GM19023 (cell line): ENCODE measurements at regions not wholly inside any gene's neighbourhood (a gene's known extent, or its start where the extent isn't known, plus 50 kb on each side); places are given as distances from the start of the nearest gene placed in this dataset.
"Not testable (repeated sequence)": the region's sequence is repeated elsewhere in the genome, so short reads cannot be mapped to it uniquely, and the experiment has no call there.

Experiments
- ATAC-seq: cut with Tn5 transposase; IDR thresholded peaks from one replicate; pipeline ENCODE4 v1.9.1; 2021; ENCODE audit warnings: mild to moderate bottlenecking, moderate library complexity; ENCODE audit not compliant: unreplicated experiment

DNA sequence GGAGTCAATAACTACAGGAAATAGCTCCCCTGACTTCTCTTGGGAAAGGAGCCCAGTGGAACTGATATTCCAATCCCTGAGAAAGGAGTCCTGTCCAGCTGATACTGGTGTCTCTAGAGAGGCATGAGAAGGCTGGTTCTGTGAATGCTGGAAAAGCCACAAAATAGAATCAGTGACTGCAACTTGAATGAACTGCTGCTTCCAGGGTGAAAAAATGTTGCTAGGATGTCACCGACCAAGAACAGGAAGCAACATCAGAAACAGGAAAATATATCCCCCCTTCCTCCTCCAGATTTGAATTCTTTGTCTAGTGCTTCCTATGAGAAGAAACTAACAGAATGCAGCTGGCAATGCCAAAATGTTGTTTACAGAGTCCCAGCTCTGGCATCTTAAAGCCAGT lies 269.3 kb upstream of the LYPLAL1 start:
- no peak for ATAC-seq

- ATAC-seq: no peak
Measured at GRCh38 chr1:218916720-218917119, 257.0 kb upstream of the LYPLAL1 start.

GRCh38 chr1:218917656-218918055 lies 256.0 kb upstream of the LYPLAL1 start:
- ATAC-seq: no peak

DNA sequence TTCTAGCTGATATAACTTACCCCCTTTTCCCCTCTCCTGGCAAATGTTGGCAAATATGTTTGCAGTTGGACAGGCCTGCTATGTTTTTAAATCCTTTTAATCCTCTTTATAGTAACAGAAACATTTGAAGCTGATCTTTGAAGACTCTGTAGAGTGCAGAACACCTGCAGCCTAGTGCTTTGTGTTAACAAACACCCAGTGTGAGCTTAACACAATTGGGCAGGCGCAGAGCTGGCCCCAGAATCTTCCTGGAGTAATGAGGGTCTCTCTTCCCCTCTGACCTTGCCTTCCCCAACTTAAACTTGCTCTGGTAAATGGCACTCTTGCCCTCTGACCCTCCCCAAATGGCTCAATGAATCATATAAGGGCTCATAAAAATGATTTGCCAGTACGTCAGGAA lies 247.9 kb upstream of the LYPLAL1 start:
- ATAC-seq: no peak

DNA sequence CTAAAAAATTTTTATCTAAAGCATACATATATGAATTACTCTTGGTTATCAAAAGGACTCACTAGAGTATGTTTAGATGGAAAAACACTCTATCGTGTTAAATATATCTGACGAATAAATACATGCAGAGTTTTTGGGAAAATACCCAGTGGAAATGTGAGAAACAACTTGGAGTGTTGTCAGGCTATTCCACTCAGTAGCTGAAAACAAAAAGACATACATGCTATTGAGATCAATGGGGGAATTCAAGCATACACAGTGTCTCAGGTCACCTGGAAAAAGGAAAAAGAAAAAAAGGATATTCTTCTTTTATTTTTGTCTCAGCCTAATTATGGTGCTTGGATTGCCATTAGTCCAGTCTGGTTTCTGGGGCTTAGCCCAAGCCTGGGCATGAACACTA lies 247.0 kb upstream of the LYPLAL1 start:
- ATAC-seq: no peak

- no peak for ATAC-seq
Measured at GRCh38 chr1:218930000-218930399, 243.7 kb upstream of the LYPLAL1 start.

DNA sequence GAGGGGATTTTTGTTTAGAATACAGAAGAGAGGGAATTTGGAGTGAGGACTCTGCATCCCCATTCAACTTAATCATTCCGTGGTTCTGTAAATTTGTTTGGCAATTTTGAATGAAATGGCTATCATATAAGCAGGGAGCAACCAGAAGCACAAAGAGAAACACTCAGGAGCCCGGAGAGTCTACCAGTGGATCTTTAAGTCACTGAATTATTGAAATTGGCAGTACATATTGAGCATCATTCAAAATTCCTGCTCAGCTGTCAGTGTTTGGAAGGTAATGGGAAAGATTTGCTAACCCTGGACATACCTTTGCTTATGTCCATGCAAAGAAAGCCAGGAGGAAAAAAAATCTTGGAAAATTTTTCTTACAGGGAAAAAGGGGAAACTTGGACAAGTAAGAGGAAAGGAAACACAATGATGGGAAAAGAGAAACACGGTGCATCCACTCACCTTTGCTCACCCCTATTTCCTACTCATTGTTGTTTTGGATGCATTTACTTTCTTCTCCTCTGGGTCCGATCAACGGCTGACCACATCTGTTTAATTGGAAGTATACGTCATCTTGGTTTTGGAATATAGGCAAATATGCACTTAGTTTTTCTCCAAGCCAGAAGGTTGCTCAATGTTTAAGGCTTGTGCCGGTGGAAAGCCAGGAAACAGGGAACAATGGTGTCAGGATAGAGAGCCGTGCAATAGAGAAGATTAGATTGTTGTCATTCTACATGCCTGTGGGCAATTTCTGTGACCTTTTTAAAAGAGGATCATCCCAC lies 243.0 kb upstream of the LYPLAL1 start:
- ATAC-seq: no peak

DNA sequence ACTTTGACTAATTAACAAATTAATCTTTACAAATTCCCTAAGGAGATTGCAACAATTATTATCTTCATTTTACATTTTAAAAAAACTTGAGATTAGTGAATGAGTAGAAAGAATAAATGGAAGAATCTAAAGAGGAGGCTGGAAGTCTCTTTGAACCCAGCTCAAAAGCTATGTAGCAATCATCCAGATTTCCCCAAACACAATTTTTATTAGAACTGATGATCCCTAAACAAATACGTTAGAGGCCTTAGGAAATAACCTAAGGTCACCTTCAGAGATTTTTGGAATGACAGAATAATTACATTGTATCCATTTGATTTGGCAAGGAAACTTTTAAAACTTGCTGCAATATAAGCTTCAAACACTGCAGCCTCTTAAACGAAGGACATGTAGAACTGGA lies 242.4 kb upstream of the LYPLAL1 start:
- no peak for ATAC-seq

GRCh38 chr1:218933513-218933912 lies 240.2 kb upstream of the LYPLAL1 start:
- no peak for ATAC-seq

- ATAC-seq: not testable (repeated sequence)
Measured at GRCh38 chr1:218935408-218935807, 238.3 kb upstream of the LYPLAL1 start.

DNA sequence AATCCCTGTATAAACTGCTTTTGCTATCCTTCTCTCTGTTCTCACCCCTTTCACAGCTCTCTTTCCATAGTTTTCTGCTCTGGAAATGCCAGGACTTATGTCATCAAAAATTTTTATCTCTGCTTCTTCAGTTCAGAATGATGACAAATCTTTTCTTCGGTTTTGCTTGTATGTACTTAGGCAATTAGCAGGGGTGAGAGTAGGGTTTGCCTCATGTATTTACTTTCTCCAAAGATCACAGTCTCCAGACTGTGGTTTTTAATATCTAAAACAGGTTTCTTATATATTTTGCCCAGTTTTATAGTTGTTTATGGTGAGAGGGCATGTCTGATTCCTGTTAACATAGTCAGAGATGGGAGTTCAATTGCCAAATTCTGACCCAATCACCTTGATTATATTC lies 235.4 kb upstream of the LYPLAL1 start:
- ATAC-seq: no peak

DNA sequence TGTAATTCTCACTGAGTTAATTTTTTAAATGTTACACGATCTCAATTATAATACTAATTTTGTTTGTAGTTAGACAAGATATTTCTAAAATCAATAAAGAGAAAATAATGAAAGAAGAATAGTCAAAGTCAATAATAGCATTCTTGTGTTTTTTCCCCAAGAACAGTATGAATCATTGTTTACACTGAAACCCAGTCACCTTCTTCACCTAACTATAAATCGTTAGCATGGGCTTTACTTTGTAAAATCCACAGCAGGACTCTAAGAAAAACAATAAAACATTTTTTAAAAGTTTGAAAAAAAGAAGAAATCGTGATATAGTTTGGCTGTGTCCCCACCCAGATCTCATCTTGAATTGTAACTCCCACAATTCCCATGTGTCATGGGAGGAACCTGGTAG lies 234.6 kb upstream of the LYPLAL1 start:
- no peak for ATAC-seq

DNA sequence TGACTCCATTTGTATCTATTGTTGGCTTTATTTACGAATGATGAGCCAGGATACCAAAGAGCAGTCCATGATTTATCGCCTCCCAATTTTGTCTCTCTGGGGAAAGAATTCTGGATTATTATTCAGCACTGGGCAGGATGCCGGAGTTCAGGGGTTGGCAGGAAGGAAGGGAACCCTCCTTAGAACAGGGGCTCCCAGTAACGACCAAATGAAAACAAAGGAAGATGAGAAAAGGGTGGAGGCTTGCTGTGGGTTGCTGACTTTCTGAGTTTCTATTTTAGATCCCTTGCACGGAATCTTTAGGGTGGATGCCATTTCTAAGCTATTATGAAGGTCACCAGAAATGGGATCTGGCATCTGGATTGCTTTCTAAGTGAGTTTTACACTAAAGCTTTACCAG lies 231.2 kb upstream of the LYPLAL1 start:
- no peak for ATAC-seq

DNA sequence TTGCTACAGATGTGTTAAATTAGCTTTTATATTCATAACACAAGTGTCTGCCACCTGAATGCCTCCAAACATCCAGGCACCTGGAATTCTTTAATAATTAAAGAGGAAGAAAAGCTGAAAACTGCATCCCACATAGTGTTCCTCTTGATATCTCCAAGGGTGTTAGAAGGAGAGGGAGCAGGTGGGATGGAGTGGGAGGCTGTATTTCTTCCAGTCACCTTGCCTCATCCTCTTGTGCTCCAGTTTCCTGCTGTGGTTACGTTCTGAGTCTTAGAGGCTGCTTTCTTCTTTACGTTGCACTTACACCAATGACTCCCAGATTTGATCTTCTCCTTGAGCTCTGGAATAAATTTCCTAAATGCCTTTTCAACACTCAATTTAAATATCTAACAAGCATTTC lies 230.3 kb upstream of the LYPLAL1 start:
- no peak for ATAC-seq

DNA sequence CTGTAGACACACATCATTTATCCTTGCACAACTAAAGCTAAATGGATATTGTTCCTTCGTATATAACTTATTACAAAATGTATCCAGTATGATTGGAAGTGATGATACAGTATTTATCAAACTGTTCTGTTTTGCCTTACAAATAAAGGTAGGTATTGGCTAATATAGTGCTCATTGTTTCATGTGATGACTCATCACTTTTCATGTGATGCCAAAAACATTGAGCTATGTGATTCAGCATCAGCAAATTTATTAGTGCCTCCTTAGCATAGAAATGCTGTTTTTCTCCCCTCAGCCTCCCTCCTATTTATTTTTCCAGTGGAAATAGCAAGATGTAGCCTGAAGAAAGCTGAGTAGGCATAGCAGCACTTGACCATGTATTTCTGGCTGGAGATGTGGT lies 228.6 kb upstream of the LYPLAL1 start:
- ATAC-seq: no peak

DNA sequence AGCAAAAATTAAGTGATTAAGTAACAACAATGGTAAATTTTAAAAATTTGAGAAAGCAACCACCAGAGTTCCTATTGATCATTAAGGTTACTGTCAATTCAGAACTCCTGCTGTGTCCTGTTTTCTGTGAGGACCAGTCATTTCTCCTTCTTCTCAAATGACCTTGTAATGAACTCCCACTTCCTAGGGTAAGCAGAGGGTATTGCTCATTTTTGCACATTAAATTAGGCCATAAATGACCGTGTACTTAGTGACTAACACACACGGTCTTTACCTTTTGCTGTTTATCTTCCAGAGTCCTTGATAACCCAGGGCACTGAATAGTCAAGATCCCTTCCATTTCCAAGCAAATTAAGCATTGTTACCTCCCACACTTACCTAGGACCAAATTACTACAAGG lies 227.5 kb upstream of the LYPLAL1 start:
- ATAC-seq: no peak

GRCh38 chr1:218948446-218948845 lies 225.2 kb upstream of the LYPLAL1 start:
- no peak for ATAC-seq

- no peak for ATAC-seq
Measured at GRCh38 chr1:218953386-218953785, 220.3 kb upstream of the LYPLAL1 start.

DNA sequence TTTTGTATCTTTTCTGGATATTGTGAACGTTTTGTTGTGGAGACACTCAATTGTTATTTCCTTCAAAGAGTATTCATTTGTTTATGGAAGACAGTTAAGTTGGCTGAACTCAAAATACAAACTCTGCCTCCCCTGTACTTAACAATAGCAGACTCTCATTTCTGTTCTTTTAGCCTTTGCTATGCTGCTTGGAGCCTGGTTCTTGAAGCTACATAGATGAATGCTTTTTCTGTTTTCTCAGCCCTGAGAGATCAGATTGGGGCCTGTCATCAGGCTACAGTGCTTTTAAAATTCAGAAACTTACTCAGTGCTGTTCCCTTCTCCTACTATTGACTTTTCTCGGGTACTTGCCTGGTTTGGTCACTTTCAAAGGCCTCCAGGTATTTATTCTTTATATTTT lies 215.7 kb upstream of the LYPLAL1 start:
- no peak for ATAC-seq

GRCh38 chr1:218959784-218960183 lies 213.9 kb upstream of the LYPLAL1 start:
- no peak for ATAC-seq

- ATAC-seq: no peak
Measured at GRCh38 chr1:218964471-218965185, 209.1 kb upstream of the LYPLAL1 start.

- no peak for ATAC-seq
Measured at GRCh38 chr1:218965821-218966220, 207.9 kb upstream of the LYPLAL1 start.

- ATAC-seq: no peak
Measured at GRCh38 chr1:218967254-218967653, 206.4 kb upstream of the LYPLAL1 start.
